ENCODE measurements at regions not wholly inside any gene's neighbourhood (a gene's known extent, or its start where the extent isn't known, plus 50 kb on each side); places are given as distances from the start of the nearest gene placed in this dataset.

DNA sequence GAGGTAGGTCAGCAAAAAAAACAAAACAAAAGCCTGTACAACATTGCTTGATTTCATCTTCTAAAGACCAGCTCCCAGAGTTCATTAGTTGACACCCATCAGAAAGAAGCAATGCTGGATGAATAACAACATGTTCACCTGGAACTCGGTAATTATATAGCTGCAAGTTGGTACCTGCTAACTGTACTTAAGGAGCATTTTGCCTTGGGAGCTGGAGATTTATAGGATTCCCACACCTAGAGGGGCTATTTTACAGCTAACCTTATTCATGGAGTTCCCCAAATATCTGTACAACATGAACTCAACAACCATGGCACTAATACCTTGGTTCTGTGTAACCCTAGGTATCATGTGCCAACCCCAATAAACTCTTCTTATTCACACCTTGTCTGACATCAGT, 281.1 kb upstream of the NCKAP5 start:
- H3K4me1 ChIP-seq (ENCODE audit: control insufficient read depth, insufficient read depth, low read length): no peaks in the 10 kb centered on the region
- ATAC-seq (ENCODE audit: low read depth): no peak
- no peaks in the 10 kb centered on the region for H3K9me1 ChIP-seq (ENCODE audit: insufficient read depth, low read length)
- H2AFZ ChIP-seq (replicated peaks; ENCODE audit: low read length, poor library complexity): no peak overlapping the region
- H4K8ac ChIP-seq (ENCODE audit: low read depth in 2 of 2, low read length in 2 of 2): no peak overlapping the region
- no peak overlapping the region for H4K91ac ChIP-seq (ENCODE audit: insufficient read depth, low read depth, low read length)
- H4K5ac ChIP-seq (ENCODE audit: low read depth, low read length): no peak overlapping the region
- no peaks in the 10 kb centered on the region for H3K27me3 ChIP-seq (ENCODE audit: control insufficient read depth, insufficient read depth, low read length)
- H3K79me1 ChIP-seq (ENCODE audit: low read depth in 1 of 2, low read length in 2 of 2): no peaks in the 10 kb centered on the region
- H3K23ac ChIP-seq (ENCODE audit: low read depth, low read length): no peak overlapping the region
- no peaks in the 10 kb centered on the region for H3K36me3 ChIP-seq (ENCODE audit: control insufficient read depth, insufficient read depth, low read length)
- H3K18ac ChIP-seq (ENCODE audit: low read depth, low read length): no peak overlapping the region
- intact Hi-C loops (cut with micrococcal nuclease) (loop anchor here (10.0 kb wide), 3 partner anchors 415 to 1995 kb away; partner anchors contain the start of gene LYPD1), in situ Hi-C loops (cut with MboI; ENCODE audit: low sequenced_read_pairs) (loop anchor here (5.0 to 25.0 kb wide), 2 partner anchors 1187 to 1297 kb away; partner anchors contain the start of gene LYPD1), dilution Hi-C loops (cut with HindIII; ENCODE audit: low sequenced_read_pairs, unreplicated experiment) (no loop called here)
- BruUV-seq (replicated peaks): no TSS peak
- no peak overlapping the region for H2BK120ac ChIP-seq (ENCODE audit: low read depth, low read length)
- no peak overlapping the region for H2AK5ac ChIP-seq (ENCODE audit: low read depth, low read length)
- no peak for DNase-seq
- no peak overlapping the region for H3K4ac ChIP-seq (ENCODE audit: low read depth, low read length)
- H3K9ac ChIP-seq (ENCODE audit: low read depth, low read length): no peak overlapping the region
- no peak overlapping the region for H3K27ac ChIP-seq (ENCODE audit: insufficient read depth, low read length)
- no peaks in the 10 kb centered on the region for H3K9me3 ChIP-seq (ENCODE audit: control insufficient read depth, insufficient read depth, low read length)
- no peak overlapping the region for H3K4me3 ChIP-seq (ENCODE audit: insufficient read depth, low read depth, low read length)
- H3K14ac ChIP-seq (replicated peaks; ENCODE audit: low read depth, low read length): no peak overlapping the region
- H2BK5ac ChIP-seq (ENCODE audit: low read depth, low read length, poor library complexity, severe bottlenecking): no peak overlapping the region
- ChIA-PET CTCF (interaction anchor here (0.6 kb wide), 1 partner anchor 413 kb away, joined by 3 read pairs; no protein-coding TSS in a partner anchor), POLR2A (ENCODE audit: unreplicated experiment) (no interaction called here)
- TF ChIP-seq MAFK (IDR thresholded peaks at IDR 0.05; ENCODE audit: low read depth, low read length): no peak
- TF ChIP-seq ELK1 (IDR thresholded peaks at IDR 0.05; ENCODE audit: borderline replicate concordance, low read depth, low read length): no peak
- no peak for TF ChIP-seq SMC3 (IDR thresholded peaks at IDR 0.05; ENCODE audit: low read depth, low read length)
- no peak for TF ChIP-seq MXI1 (IDR thresholded peaks at IDR 0.05; ENCODE audit: borderline replicate concordance, low read depth, low read length)
- no peak for TF ChIP-seq BHLHE40 (IDR thresholded peaks at IDR 0.05; ENCODE audit: low read depth, low read length)
- TF ChIP-seq MAZ (IDR thresholded peaks at IDR 0.05; ENCODE audit: borderline replicate concordance, low read depth, low read length): no peak
- TF ChIP-seq CEBPB (IDR thresholded peaks at IDR 0.05; ENCODE audit: low read depth, low read length): no peak
- TF ChIP-seq RFX5 (IDR thresholded peaks at IDR 0.05; ENCODE audit: low read depth, low read length): no peak
- TF ChIP-seq POLR2A (IDR thresholded peaks at IDR 0.05; ENCODE audit: low read depth, low read length): no peak
- TF ChIP-seq NFE2L2 (IDR thresholded peaks at IDR 0.05; ENCODE audit: low read depth, low read length): no peak
- no peak for TF ChIP-seq FOS (IDR thresholded peaks at IDR 0.05; ENCODE audit: low read depth, low read length)
- TF ChIP-seq, protein P1, sequence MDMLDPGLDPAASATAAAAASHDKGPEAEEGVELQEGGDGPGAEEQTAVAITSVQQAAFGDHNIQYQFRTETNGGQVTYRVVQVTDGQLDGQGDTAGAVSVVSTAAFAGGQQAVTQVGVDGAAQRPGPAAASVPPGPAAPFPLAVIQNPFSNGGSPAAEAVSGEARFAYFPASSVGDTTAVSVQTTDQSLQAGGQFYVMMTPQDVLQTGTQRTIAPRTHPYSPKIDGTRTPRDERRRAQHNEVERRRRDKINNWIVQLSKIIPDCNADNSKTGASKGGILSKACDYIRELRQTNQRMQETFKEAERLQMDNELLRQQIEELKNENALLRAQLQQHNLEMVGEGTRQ (IDR thresholded peaks at IDR 0.05; ENCODE audit: low read depth, low read length): no peak
- no peak overlapping the region for H3K56ac ChIP-seq (ENCODE audit: extremely low read depth, insufficient read depth, low read length)
- H4K20me1 ChIP-seq (ENCODE audit: insufficient read depth, low read length): no peaks in the 10 kb centered on the region
- no peak overlapping the region for H2BK15ac ChIP-seq (ENCODE audit: low read depth, low read length)
- no peak overlapping the region for H2AK9ac ChIP-seq (replicated peaks; ENCODE audit: low read depth, low read length, poor library complexity)
- no CpG with 5 or more reads among the region's 1 CpG for WGBS, 2 experiments (ENCODE audit: extremely low coverage in 2 of 2, insufficient read length in 1 of 2)
- no peak overlapping the region for H2BK20ac ChIP-seq (ENCODE audit: low read depth, low read length)
- H3K4me2 ChIP-seq (ENCODE audit: low read depth, low read length): no peak overlapping the region
